Esophagus squamous epithelium (tissue), 5 donors: ENCODE measurements at regions not wholly inside any gene's neighbourhood (a gene's known extent, or its start where the extent isn't known, plus 50 kb on each side); places are given as distances from the start of the nearest gene placed in this dataset.

Source experiments
- DNase-seq: peaks from one replicate; lab custom pipeline; 2025; lab: John Stamatoyannopoulos, UW
- H3K27ac ChIP-seq, 4 donors: fragments of 200-600 bp; sonication (generic); one replicate each; pipeline ENCODE4 v1.5.1; 2016 to 2019; ENCODE audit warnings: mild to moderate bottlenecking in 1 of 4
- H3K27me3 ChIP-seq, 4 donors: fragments of 200-600 bp; sonication (generic); 1 replicate in 3 of 4; 2 replicates in 1 of 4; pipeline versions ENCODE4 v1.5.1 to v1.6.0; 2017 to 2021; ENCODE audit warnings: antibody characterized with exemption in 1 of 4
- H3K36me3 ChIP-seq, 3 donors: fragments of 200-600 bp; sonication (generic); one replicate each; pipeline ENCODE4 v1.5.1; 2016 to 2019
- H3K4me1 ChIP-seq, 3 donors: fragments of 200-600 bp; sonication (generic); one replicate each; pipeline ENCODE4 v1.5.1; 2017 to 2019
- H3K4me3 ChIP-seq, 4 donors: fragments of 200-600 bp; sonication (generic); 1 replicate in 3 of 4; 2 replicates in 1 of 4; pipeline ENCODE4 v1.5.1; 2016 to 2019; ENCODE audit warnings: mild to moderate bottlenecking in 2 of 4, moderate library complexity in 1 of 4
- H3K9me3 ChIP-seq, 3 donors: fragments of 200-600 bp; sonication (generic); one replicate each; pipeline ENCODE4 v1.5.1; 2016 to 2019
- CTCF ChIP-seq, 6 experiments: fragments of 450-650 bp in 4 of 6; fragments of 200-600 bp in 2 of 6; sonication (generic) in 2 of 6; IDR thresholded peaks; one replicate each; pipeline ENCODE4 v1.5.1; 2016 to 2019; ENCODE audit warnings: antibody characterized with exemption in 6 of 6, mild to moderate bottlenecking in 4 of 6, moderate library complexity in 4 of 6
- POLR2A ChIP-seq, 4 donors: fragments of 450-650 bp; IDR thresholded peaks; one replicate each; pipeline ENCODE4 v1.6.1; 2017; ENCODE audit warnings: antibody characterized with exemption in 4 of 4, mild to moderate bottlenecking in 4 of 4, moderate library complexity in 3 of 4
- WGBS, 2 donors: methylation state at CpG; one replicate each; pipeline ENCODE4 v1.1.5; 2018; 5-methylcytosine and 5-hydroxymethylcytosine counted together
- intact Hi-C: fragments of 100-400 bp; cut with DNase I; formaldehyde crosslinking; loops from one replicate; pipeline ENCODE4 v1.15.0; 2022
- donor health status: DM: yes; HTN: yes; CAD: no.

DNA sequence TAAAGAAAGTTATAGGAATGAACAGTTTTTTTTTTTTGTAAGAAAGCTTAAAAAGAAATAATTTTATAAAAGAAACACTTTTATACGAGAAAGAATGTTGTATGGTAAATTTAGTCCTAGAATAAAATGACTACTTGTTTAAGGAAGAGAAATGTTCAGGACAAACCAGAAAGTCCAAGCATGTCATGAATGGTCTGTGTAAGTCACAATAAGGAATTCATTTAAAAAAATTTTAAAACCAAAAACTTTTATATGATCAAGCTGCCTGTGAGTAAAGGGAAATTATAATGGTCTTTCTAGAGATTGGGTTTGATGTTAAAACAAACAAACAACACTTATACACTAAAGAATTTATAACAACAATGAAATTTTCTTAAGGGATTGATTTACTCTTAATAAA, 858.9 kb upstream of the PCDH7 start:
- no peak for DNase-seq
- Histone ChIP-seq H3K36me3 (no peaks in the 10 kb centered on the region), H3K27me3 (no peaks in the 10 kb centered on the region), H3K4me1 (no peaks in the 10 kb centered on the region), H3K9me3 (peaks cover 0 to 6% (median 3%) of the 10 kb centered on the region in 3 donors), H3K27ac (no peak overlapping the region), H3K4me3 (no peak overlapping the region)
- WGBS, 2 donors: 48 to 73% methylated on average over 1 of the region's 1 CpG
- no peak for TF ChIP-seq POLR2A (IDR thresholded peaks at IDR 0.05)
- TF ChIP-seq CTCF (IDR thresholded peaks at IDR 0.05): no peak
- intact Hi-C loops: no loop called here

- intact Hi-C loops: no loop called here
- DNase-seq: no peak
- H3K27ac ChIP-seq: no peak overlapping the region
- no peaks in the 10 kb centered on the region for H3K36me3 ChIP-seq
- H3K27me3 ChIP-seq: no peaks in the 10 kb centered on the region
- H3K4me3 ChIP-seq: no peak overlapping the region
- TF ChIP-seq POLR2A (IDR thresholded peaks at IDR 0.05): no peak
- no peak for TF ChIP-seq CTCF (IDR thresholded peaks at IDR 0.05)
- no peaks in the 10 kb centered on the region for H3K4me1 ChIP-seq
- 14 to 17% methylated on average over 1 of the region's 1 CpG for WGBS, 2 donors
- peaks cover 0 to 3% (median 0%) of the 10 kb centered on the region in 3 donors for H3K9me3 ChIP-seq
These were observed 852.8 kb upstream of the PCDH7 start for GRCh38 chr4:29867412-29867811.

DNA sequence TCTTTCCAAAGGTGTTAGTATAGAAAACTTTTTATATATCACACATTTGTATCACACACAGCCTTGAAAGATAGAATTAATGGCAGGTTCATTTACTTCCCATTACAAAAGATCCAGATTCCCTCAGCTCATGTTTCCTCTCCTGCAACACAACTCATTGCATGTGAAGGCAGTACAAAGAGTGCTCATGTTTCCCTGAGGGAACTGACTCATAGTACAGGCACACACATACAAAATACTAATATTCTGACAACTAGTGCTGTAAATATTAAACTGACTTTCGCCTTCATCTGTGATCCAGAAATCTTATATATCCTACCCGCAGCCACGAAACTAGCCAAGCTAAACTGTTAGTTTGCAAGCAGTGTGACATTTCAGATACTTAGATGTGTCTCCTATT, 819.8 kb upstream of the PCDH7 start:
- no peaks in the 10 kb centered on the region for H3K9me3 ChIP-seq
- DNase-seq: no peak
- H3K27ac ChIP-seq: no peak overlapping the region
- 86 to 98% methylated on average over 3 of the region's 3 CpGs for WGBS, 2 donors
- H3K36me3 ChIP-seq: no peaks in the 10 kb centered on the region
- H3K4me1 ChIP-seq: no peaks in the 10 kb centered on the region
- no peaks in the 10 kb centered on the region for H3K27me3 ChIP-seq
- no peak overlapping the region for H3K4me3 ChIP-seq
- intact Hi-C loops: no loop called here
- TF ChIP-seq POLR2A (IDR thresholded peaks at IDR 0.05) (no peak), CTCF (IDR thresholded peaks at IDR 0.05) (no peak)

GRCh38 chr4:29908276-29908675, 811.9 kb upstream of the PCDH7 start:
- DNase-seq: no peak
- WGBS, 2 donors: 61 to 71% methylated on average over 2 of the region's 2 CpGs

DNA sequence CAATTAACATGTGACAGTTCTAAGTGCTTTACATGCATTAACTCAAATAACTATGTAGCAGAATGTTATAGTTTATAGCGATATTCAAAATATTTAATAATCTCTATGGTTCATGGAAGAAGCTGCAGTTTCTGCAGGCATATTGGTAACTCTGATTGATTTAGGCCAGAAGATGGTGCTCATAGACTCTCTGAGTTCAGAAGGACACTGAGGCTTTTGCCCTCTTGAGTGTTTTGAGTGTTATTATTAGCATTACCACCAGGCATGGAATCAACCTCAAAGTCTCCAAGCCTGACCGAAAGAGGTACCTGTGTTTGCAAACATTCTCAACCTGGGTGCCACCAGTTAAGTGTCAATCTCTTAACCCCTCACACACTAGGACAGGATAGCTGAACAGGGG, 792.3 kb upstream of the PCDH7 start:
- Histone ChIP-seq H3K4me3 (no peak overlapping the region), H3K27me3 (no peaks in the 10 kb centered on the region), H3K27ac (no peak overlapping the region), H3K9me3 (no peaks in the 10 kb centered on the region), H3K4me1 (no peaks in the 10 kb centered on the region), H3K36me3 (no peaks in the 10 kb centered on the region)
- TF ChIP-seq CTCF (IDR thresholded peaks at IDR 0.05) (no peak), POLR2A (IDR thresholded peaks at IDR 0.05) (no peak)
- DNase-seq: no peak
- intact Hi-C loops: no loop called here
- WGBS, 2 donors: 66 to 68% methylated on average over 2 of the region's 2 CpGs

More at GRCh38 chr4:29908276-29908675, 811.9 kb upstream of the PCDH7 start:
- no peak for TF ChIP-seq CTCF (IDR thresholded peaks at IDR 0.05)
- TF ChIP-seq POLR2A (IDR thresholded peaks at IDR 0.05): no peak
- Histone ChIP-seq H3K36me3 (no peaks in the 10 kb centered on the region), H3K27ac (no peak overlapping the region), H3K4me3 (no peak overlapping the region), H3K9me3 (no peaks in the 10 kb centered on the region), H3K4me1 (no peaks in the 10 kb centered on the region), H3K27me3 (no peaks in the 10 kb centered on the region)
- intact Hi-C loops: no loop called here
